ENCODE measurements at regions not wholly inside any gene's neighbourhood (a gene's known extent, or its start where the extent isn't known, plus 50 kb on each side); places are given as distances from the start of the nearest gene placed in this dataset.

DNA sequence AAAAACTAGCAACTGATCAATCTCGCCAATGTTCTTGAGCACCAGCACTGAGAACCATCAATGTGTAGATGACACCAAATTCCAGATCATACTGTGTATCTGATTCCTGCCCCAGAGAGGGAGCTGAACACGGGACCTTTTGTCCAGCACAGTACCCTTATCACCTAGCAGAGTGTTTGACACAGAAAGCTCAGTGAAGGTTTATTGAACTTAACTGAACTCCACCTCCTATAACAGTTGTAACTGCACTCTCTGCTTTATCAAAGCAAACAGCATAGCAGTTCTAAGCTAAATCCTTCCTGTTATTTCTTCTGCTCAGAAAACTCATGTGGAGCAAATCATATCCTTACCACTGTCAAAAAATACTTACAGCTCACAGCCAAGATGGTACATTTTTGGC, 183.4 kb upstream of the SLCO3A1 start (continued):
- no peak for TF ChIP-seq ZNF280D (CRISPR knock-in tag; IDR thresholded peaks at IDR 0.05)

- CTCF ChIA-PET (ENCODE audit: low intra/inter-chr PET ratio, low total read pairs): no interaction called here
- Histone ChIP-seq H4K20me1 (ENCODE audit: insufficient read depth, low read length) (no peaks in the 10 kb centered on the region), H3K27ac (ENCODE audit: extremely low read length, insufficient read depth, low read length) (no peak overlapping the region), H2AFZ (ENCODE audit: low read length) (no peak overlapping the region), H3K9ac (ENCODE audit: insufficient read depth, low read depth, low read length) (no peak overlapping the region), H3K79me2 (ENCODE audit: insufficient read depth, low read length) (no peaks in the 10 kb centered on the region), H3K4me3 (replicated peaks in 1 of 3; ENCODE audit: insufficient read depth in 1 of 3, low read depth in 2 of 3, low read length in 3 of 3) (no peak overlapping the region), H3K9me3 (ENCODE audit: low read length) (no peaks in the 10 kb centered on the region), H3K4me2 (ENCODE audit: low read depth, low read length) (no peak overlapping the region), H3K36me3 (replicated peaks in 1 of 2; ENCODE audit: control insufficient read depth in 1 of 2, insufficient read depth in 2 of 2, low read length in 2 of 2) (no peaks in the 10 kb centered on the region), H3K4me1 (ENCODE audit: insufficient read depth, low read length) (no peaks in the 10 kb centered on the region), H3K27me3 (ENCODE audit: control insufficient read depth in 1 of 2, insufficient read depth in 2 of 2, low read length in 2 of 2) (0 out of 5 replicates have a peak, but pooled peaks cover 0 to 1% of the 10 kb centered on the region in 2 experiments)
- POLR2A ChIA-PET: no interaction called here
- intact Hi-C loops (cut with micrococcal nuclease; ENCODE audit: unreplicated experiment): no loop called here
- BruUV-seq (replicated peaks): no TSS peak
- in situ Hi-C loops (cut with HindIII; ENCODE audit: extremely low pct_ligation_motif_present, low pct_unique_long_range_greater_than_20kb): no loop called here
- ATAC-seq (no peak), FAIRE-seq (no peak), DNase-seq (ENCODE audit: low spot score) (no peak)
- WGBS (ENCODE audit: low lambda C conversion rate): 2% methylated on average over 2 of the region's 2 CpGs
- no peak for TF ChIP-seq ZNF746 (CRISPR knock-in tag; IDR thresholded peaks at IDR 0.05)
- TF ChIP-seq, protein P1, sequence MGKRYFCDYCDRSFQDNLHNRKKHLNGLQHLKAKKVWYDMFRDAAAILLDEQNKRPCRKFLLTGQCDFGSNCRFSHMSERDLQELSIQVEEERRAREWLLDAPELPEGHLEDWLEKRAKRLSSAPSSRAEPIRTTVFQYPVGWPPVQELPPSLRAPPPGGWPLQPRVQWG (CRISPR knock-in tag; IDR thresholded peaks at IDR 0.05; ENCODE audit: borderline replicate concordance, low read depth): no peak
Measured at GRCh38 chr15:91678003-91678402, 175.5 kb upstream of the SLCO3A1 start.

GRCh38 chr15:91679447-91679846, 174.1 kb upstream of the SLCO3A1 start:
- H3K4me2 ChIP-seq (ENCODE audit: low read depth, low read length): no peak overlapping the region
- no peaks in the 10 kb centered on the region for H3K36me3 ChIP-seq (replicated peaks in 1 of 2; ENCODE audit: control insufficient read depth in 1 of 2, insufficient read depth in 2 of 2, low read length in 2 of 2)
- no peak for FAIRE-seq
- no peak overlapping the region for H3K4me3 ChIP-seq (replicated peaks in 1 of 3; ENCODE audit: insufficient read depth in 1 of 3, low read depth in 2 of 3, low read length in 3 of 3)
- H3K27ac ChIP-seq (ENCODE audit: extremely low read length, insufficient read depth, low read length): no peak overlapping the region
- in situ Hi-C loops (cut with HindIII; ENCODE audit: extremely low pct_ligation_motif_present, low pct_unique_long_range_greater_than_20kb) (no loop called here), intact Hi-C loops (cut with micrococcal nuclease; ENCODE audit: unreplicated experiment) (no loop called here)
- DNase-seq (ENCODE audit: low spot score): no peak
- no peaks in the 10 kb centered on the region for H3K9me3 ChIP-seq (ENCODE audit: low read length)
- H3K4me1 ChIP-seq (ENCODE audit: insufficient read depth, low read length): no peaks in the 10 kb centered on the region
- CTCF ChIA-PET (ENCODE audit: low intra/inter-chr PET ratio, low total read pairs): no interaction called here
- no peaks in the 10 kb centered on the region; the same call in 1 of the 2 replicates for H4K20me1 ChIP-seq (ENCODE audit: insufficient read depth, low read length)
- no peak for ATAC-seq
- H3K79me2 ChIP-seq (ENCODE audit: insufficient read depth, low read length): no peaks in the 10 kb centered on the region
- POLR2A ChIA-PET: no interaction called here
- BruUV-seq (replicated peaks): no TSS peak
- H3K27me3 ChIP-seq (ENCODE audit: control insufficient read depth in 1 of 2, insufficient read depth in 2 of 2, low read length in 2 of 2): 0 out of 5 replicates have a peak, but pooled peaks cover 0 to 1% of the 10 kb centered on the region in 2 experiments
- H2AFZ ChIP-seq (ENCODE audit: low read length): no peak overlapping the region
- 6% methylated on average over 2 of the region's 2 CpGs for WGBS (ENCODE audit: low lambda C conversion rate)
- H3K9ac ChIP-seq (ENCODE audit: insufficient read depth, low read depth, low read length): no peak overlapping the region
- TF ChIP-seq ZNF720 (CRISPR knock-in tag; IDR thresholded peaks at IDR 0.05) (no peak), NR1H2 (CRISPR knock-in tag; IDR thresholded peaks at IDR 0.05; ENCODE audit: borderline replicate concordance, low read depth) (no peak), ZNF747 (CRISPR knock-in tag; IDR thresholded peaks at IDR 0.05; ENCODE audit: borderline replicate concordance) (no peak), ZNF20 (CRISPR knock-in tag; IDR thresholded peaks at IDR 0.05) (no peak), GABPB1 (CRISPR knock-in tag; IDR thresholded peaks at IDR 0.05) (no peak), ZNF136 (CRISPR knock-in tag; IDR thresholded peaks at IDR 0.05; ENCODE audit: low read depth) (no peak), ELF1 (CRISPR knock-in tag; IDR thresholded peaks at IDR 0.05) (no peak), ZNF567 (CRISPR knock-in tag; IDR thresholded peaks at IDR 0.05; ENCODE audit: borderline replicate concordance) (no peak), ZSCAN20 (CRISPR knock-in tag; IDR thresholded peaks at IDR 0.05; ENCODE audit: borderline replicate concordance) (no peak), E2F2 (CRISPR knock-in tag; IDR thresholded peaks at IDR 0.05; ENCODE audit: borderline replicate concordance) (no peak), ZNF383 (CRISPR knock-in tag; IDR thresholded peaks at IDR 0.05; ENCODE audit: borderline replicate concordance) (no peak)

Data from HepG2 (cell line).